A549 (cell line): ENCODE measurements at regions not wholly inside any gene's neighbourhood (a gene's known extent, or its start where the extent isn't known, plus 50 kb on each side); places are given as distances from the start of the nearest gene placed in this dataset.

ENCODE experiments used
- ATAC-seq, 2 experiments: fragments of 200-7000 bp in 1 of 2; fragments of >200 bp in 1 of 2; cut with Nextera tagmentation in 1 of 2; cut with Tn5 transposase in 1 of 2; 3 replicates each; pipeline versions ENCODE4 v1.8.0 to v1.9.1; 2018 to 2020; ENCODE audit warnings: mild to moderate bottlenecking in 1 of 2, moderate library complexity in 1 of 2
- CTCF ChIA-PET: fragments of 300-600 bp; sonication (Branson Sonifier 250); formaldehyde crosslinking; extraction: SDS; loops from one replicate; lab custom pipeline; 2021; ENCODE audit warnings: antibody characterized with exemption, inconsistent platforms; lab: Yijun Ruan, JAX
- POLR2A ChIA-PET: fragments of 350-600 bp; formaldehyde crosslinking; extraction: SDS; loops from one replicate; lab custom pipeline; 2021; ENCODE audit warnings: antibody characterized with exemption, inconsistent platforms; lab: Yijun Ruan, JAX
- DNase-seq, 2 experiments: peaks; one replicate each; pipeline versions ENCODE4 v3.0.0 to v3.0.0-alpha.2; 2011 to 2016; ENCODE audit warnings: low read depth in 1 of 2, low spot score in 1 of 2
- FAIRE-seq: peaks from 2 replicates; lab custom pipeline; 2011; peaks lifted over from hg19 to GRCh38; lab: Jason Lieb, UNC
- H3K27ac ChIP-seq, 2 experiments: fragments of >200 bp; sonication (Bioruptor Twin); formaldehyde crosslinking; 3 replicates each; pipeline ENCODE4 v1.5.1; 2016 to 2017
- H3K4me1 ChIP-seq: fragments of >200 bp; sonication (Bioruptor Twin); formaldehyde crosslinking; 3 replicates; pipeline ENCODE4 v1.6.1; 2016
- H3K4me2 ChIP-seq: fragments of >200 bp; sonication (Bioruptor Twin); formaldehyde crosslinking; 3 replicates; pipeline ENCODE4 v1.6.1; 2016
- H3K4me3 ChIP-seq: fragments of >200 bp; sonication (Bioruptor Twin); formaldehyde crosslinking; 3 replicates; pipeline ENCODE4 v1.5.1; 2016
- H3K9me3 ChIP-seq: fragments of >200 bp; sonication (Bioruptor Twin); formaldehyde crosslinking; 3 replicates; pipeline ENCODE4 v1.6.1; 2016
- EHMT2 ChIP-seq: fragments of 200-600 bp; sonication (generic); IDR thresholded peaks from 2 replicates; pipeline ENCODE4 v1.6.1; 2016; ENCODE audit warnings: antibody characterized with exemption, low read depth, mild to moderate bottlenecking, moderate library complexity
- FOXS1 ChIP-seq: fragments of 250-450 bp; sonication (Bioruptor Pico); IDR thresholded peaks from 2 replicates; pipeline ENCODE4 v1.5.0; 2020; ENCODE audit warnings: mild to moderate bottlenecking, moderate library complexity
- GATA3 ChIP-seq: IDR thresholded peaks from 2 replicates; pipeline ENCODE4 v1.6.1; 2012; ENCODE audit warnings: borderline replicate concordance
- HEYL ChIP-seq: fragments of 250-450 bp; sonication (Bioruptor Pico); IDR thresholded peaks from 2 replicates; pipeline ENCODE4 v1.8.0; 2021; ENCODE audit warnings: mild to moderate bottlenecking, moderate library complexity
- HOXA7 ChIP-seq: fragments of 250-450 bp; sonication (Bioruptor Pico); IDR thresholded peaks from 2 replicates; pipeline ENCODE4 v1.5.0; 2020; ENCODE audit warnings: mild to moderate bottlenecking, moderate library complexity
- HOXB13 ChIP-seq: fragments of 250-450 bp; sonication (Bioruptor Pico); IDR thresholded peaks from 2 replicates; pipeline ENCODE4 v1.5.0; 2020; ENCODE audit warnings: low read depth, mild to moderate bottlenecking, moderate library complexity
- NFE2L2 ChIP-seq: fragments of 150-350 bp; conservative IDR thresholded peaks from 2 replicates; pipeline ENCODE4 v1.6.1; 2014; ENCODE audit warnings: low read length
- NR3C1 ChIP-seq: fragments of >200 bp; sonication (Bioruptor Twin); formaldehyde crosslinking; IDR thresholded peaks from 3 replicates; pipeline ENCODE4 v1.6.1; 2017
- POLR2A ChIP-seq: IDR thresholded peaks from 2 replicates; pipeline ENCODE4 v1.6.1; 2012; ENCODE audit warnings: mild to moderate bottlenecking, low read length
- RAD21 ChIP-seq, 2 experiments: fragments of >200 bp in 1 of 2; sonication (Bioruptor Twin) in 1 of 2; formaldehyde crosslinking in 1 of 2; IDR thresholded peaks in 1 of 2; conservative IDR thresholded peaks in 1 of 2; 2 replicates in 1 of 2; 3 replicates in 1 of 2; pipeline ENCODE4 v1.6.1; 2012 to 2018; ENCODE audit warnings: inconsistent platforms in 1 of 2
- RARB ChIP-seq: fragments of 250-450 bp; sonication (Bioruptor Pico); IDR thresholded peaks from 2 replicates; pipeline ENCODE4 v1.8.0; 2021; ENCODE audit warnings: mild to moderate bottlenecking, moderate library complexity
- RFX5 ChIP-seq: fragments of 450-650 bp; IDR thresholded peaks from 2 replicates; pipeline ENCODE4 v1.7.1; 2014; ENCODE audit warnings: antibody characterized with exemption, mild to moderate bottlenecking, moderate library complexity
- ZNF302 ChIP-seq: fragments of 250-450 bp; sonication (Bioruptor Pico); IDR thresholded peaks from 2 replicates; pipeline ENCODE4 v1.9.0; 2021; ENCODE audit warnings: inconsistent platforms, mild to moderate bottlenecking, moderate library complexity
- ZSCAN20 ChIP-seq: fragments of 250-450 bp; sonication (Bioruptor Pico); IDR thresholded peaks from 2 replicates; pipeline ENCODE4 v1.8.0; 2022; ENCODE audit warnings: mild to moderate bottlenecking, moderate library complexity
- WGBS: methylation state at CpG from one replicate; pipeline ENCODE4 v1.1.6; 2017; ENCODE audit errors: missing lambda C conversion rate; 5-methylcytosine and 5-hydroxymethylcytosine counted together
- TF ChIP-seq, protein P1 (sequence below): fragments of 200-600 bp; sonication (generic); IDR thresholded peaks from 2 replicates; pipeline ENCODE4 v1.6.1; 2016; ENCODE audit warnings: antibody characterized with exemption, mild to moderate bottlenecking, moderate library complexity
- TF ChIP-seq, protein P2 (sequence below): IDR thresholded peaks from 2 replicates; pipeline ENCODE4 v1.6.1; 2012
- TF ChIP-seq, protein P3 (sequence below): IDR thresholded peaks from 2 replicates; pipeline ENCODE4 v1.6.1; 2012
- TF ChIP-seq, protein P4 (sequence below): fragments of 450-650 bp; IDR thresholded peaks from 2 replicates; pipeline ENCODE4 v1.6.1; 2014; ENCODE audit warnings: antibody characterized with exemption

DNA sequence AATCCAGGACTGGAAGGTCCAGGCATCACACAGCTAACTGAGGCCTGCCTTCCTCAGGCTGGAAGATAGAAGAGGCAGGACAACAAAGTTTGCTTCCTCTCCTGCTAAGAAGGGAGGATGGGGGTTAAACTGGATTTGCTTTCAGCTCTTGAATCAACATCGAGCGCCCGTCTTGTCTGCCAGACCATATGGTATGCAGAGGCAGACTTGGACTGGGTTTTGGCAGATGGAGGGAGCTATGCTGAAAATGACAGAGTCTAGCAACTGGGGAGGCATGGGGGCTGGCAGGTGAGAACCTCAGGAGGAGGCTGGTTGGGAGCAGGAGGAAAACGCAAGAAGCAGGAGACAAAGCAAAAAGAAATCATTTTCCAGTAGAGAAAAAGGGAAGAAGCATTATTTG, 289.5 kb upstream of the IL12B start (continued):
- TF ChIP-seq, protein P1, sequence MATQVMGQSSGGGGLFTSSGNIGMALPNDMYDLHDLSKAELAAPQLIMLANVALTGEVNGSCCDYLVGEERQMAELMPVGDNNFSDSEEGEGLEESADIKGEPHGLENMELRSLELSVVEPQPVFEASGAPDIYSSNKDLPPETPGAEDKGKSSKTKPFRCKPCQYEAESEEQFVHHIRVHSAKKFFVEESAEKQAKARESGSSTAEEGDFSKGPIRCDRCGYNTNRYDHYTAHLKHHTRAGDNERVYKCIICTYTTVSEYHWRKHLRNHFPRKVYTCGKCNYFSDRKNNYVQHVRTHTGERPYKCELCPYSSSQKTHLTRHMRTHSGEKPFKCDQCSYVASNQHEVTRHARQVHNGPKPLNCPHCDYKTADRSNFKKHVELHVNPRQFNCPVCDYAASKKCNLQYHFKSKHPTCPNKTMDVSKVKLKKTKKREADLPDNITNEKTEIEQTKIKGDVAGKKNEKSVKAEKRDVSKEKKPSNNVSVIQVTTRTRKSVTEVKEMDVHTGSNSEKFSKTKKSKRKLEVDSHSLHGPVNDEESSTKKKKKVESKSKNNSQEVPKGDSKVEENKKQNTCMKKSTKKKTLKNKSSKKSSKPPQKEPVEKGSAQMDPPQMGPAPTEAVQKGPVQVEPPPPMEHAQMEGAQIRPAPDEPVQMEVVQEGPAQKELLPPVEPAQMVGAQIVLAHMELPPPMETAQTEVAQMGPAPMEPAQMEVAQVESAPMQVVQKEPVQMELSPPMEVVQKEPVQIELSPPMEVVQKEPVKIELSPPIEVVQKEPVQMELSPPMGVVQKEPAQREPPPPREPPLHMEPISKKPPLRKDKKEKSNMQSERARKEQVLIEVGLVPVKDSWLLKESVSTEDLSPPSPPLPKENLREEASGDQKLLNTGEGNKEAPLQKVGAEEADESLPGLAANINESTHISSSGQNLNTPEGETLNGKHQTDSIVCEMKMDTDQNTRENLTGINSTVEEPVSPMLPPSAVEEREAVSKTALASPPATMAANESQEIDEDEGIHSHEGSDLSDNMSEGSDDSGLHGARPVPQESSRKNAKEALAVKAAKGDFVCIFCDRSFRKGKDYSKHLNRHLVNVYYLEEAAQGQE, result no peak
- no peak for TF ChIP-seq NFE2L2
- TF ChIP-seq, protein P2, sequence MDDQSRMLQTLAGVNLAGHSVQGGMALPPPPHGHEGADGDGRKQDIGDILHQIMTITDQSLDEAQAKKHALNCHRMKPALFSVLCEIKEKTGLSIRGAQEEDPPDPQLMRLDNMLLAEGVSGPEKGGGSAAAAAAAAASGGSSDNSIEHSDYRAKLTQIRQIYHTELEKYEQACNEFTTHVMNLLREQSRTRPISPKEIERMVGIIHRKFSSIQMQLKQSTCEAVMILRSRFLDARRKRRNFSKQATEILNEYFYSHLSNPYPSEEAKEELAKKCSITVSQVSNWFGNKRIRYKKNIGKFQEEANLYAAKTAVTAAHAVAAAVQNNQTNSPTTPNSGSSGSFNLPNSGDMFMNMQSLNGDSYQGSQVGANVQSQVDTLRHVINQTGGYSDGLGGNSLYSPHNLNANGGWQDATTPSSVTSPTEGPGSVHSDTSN, result no peak
- TF ChIP-seq, protein P3, sequence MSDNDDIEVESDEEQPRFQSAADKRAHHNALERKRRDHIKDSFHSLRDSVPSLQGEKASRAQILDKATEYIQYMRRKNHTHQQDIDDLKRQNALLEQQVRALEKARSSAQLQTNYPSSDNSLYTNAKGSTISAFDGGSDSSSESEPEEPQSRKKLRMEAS, result no peak

DNA sequence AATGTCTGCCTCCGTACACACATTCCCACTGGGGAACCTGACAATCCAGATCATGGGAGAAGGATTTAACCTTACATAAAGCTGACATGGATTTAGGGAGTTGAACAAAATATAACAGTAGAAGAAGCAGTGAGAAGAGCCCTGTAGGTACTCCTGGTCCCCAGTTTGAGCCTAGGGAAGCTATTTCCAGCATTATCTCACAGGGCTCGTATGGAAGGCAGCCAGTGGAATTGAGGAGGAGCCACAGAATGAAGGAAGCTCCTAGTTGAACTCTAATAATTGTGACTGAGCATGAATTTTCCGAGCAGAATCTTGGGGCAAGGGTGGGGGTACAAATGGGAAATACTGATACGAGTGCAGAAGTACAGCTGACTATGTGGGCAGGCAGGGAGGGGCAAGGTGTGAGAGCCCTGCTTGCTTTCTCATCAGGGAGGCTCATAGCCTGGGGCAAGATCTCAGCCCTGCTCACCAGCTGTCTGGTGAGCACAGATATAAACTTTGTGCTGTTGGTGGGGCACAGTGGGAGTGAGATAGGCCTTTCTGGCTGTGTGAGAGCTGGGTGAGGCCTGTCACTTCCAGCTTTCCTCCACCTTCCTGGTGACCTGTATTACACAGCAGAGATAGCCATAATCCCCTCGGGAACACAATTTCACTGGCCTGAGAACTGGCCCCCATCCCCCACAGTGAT, 290.7 kb upstream of the IL12B start:
- TF ChIP-seq RFX5, result no peak
- no peak for TF ChIP-seq ZNF302 (CRISPR knock-in tag)
- TF ChIP-seq HEYL (CRISPR knock-in tag), result no peak
- TF ChIP-seq EHMT2, result no peak
- TF ChIP-seq GATA3, result no peak
- TF ChIP-seq FOXS1 (CRISPR knock-in tag), result no peak
- no peak for TF ChIP-seq RAD21 (conservative IDR thresholded peaks at IDR 0.05 in 1 of 2, IDR thresholded peaks at IDR 0.05 in 1 of 2)
- FAIRE-seq, result no peak
- Histone ChIP-seq H3K27ac (no peak overlapping the region), H3K4me1 (no peaks in the 10 kb centered on the region), H3K4me2 (no peak overlapping the region), H3K4me3 (no peak overlapping the region), H3K9me3 (peaks cover 15% of the 10 kb centered on the region; the same call in 2 of the 3 replicates)
- POLR2A ChIA-PET, result no interaction called here
- 89% methylated on average over 5 of the region's 5 CpGs for WGBS
- CTCF ChIA-PET, result no interaction called here
- no peak for DNase-seq
- ATAC-seq, result no peak

DNA sequence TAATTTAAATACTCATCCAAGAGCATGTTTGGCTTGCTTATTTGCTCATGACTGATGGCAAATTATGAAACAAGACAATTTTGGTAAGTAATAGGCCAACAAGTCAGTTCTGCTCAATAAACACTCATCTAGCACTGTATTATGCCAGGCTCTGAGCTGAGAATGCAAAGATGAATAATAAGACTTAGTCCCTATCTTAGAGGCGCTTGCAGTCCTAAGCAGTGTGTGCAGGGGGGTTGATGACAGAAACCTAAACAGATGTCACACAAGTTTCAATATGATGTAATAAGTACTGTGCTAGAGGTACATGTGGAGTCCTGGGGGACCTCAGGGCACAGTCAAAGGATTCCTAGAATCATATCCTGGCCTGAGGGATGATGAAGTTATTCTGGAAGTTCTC, 287.6 kb upstream of the ADRA1B start:
- FAIRE-seq, result no peak
- CTCF ChIA-PET, result no interaction called here

More for the DNA sequence above, 287.6 kb upstream of the ADRA1B start:
- H3K4me1 ChIP-seq, result no peaks in the 10 kb centered on the region
- ATAC-seq (no peak), DNase-seq (no peak)
- no peak overlapping the region for H3K27ac ChIP-seq
- no peak overlapping the region for H3K4me3 ChIP-seq
- POLR2A ChIA-PET, result no interaction called here
- WGBS, result 74% methylated on average over 1 of the region's 1 CpG
- 0 out of 3 replicates have a peak, but pooled peaks cover 2% of the 10 kb centered on the region for H3K9me3 ChIP-seq
- TF ChIP-seq FOXS1 (CRISPR knock-in tag) (no peak), HOXB13 (no peak), NR3C1 (no peak), RAD21 (conservative IDR thresholded peaks at IDR 0.05 in 1 of 2, IDR thresholded peaks at IDR 0.05 in 1 of 2) (no peak), HOXA7 (CRISPR knock-in tag) (no peak), EHMT2 (no peak), RARB (CRISPR knock-in tag) (no peak), ZSCAN20 (no peak), POLR2A (no peak)
- TF ChIP-seq, protein P1, result no peak
- TF ChIP-seq, protein P4, sequence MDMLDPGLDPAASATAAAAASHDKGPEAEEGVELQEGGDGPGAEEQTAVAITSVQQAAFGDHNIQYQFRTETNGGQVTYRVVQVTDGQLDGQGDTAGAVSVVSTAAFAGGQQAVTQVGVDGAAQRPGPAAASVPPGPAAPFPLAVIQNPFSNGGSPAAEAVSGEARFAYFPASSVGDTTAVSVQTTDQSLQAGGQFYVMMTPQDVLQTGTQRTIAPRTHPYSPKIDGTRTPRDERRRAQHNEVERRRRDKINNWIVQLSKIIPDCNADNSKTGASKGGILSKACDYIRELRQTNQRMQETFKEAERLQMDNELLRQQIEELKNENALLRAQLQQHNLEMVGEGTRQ, result no peak
- no peak overlapping the region for H3K4me2 ChIP-seq
